Left cardiac atrium (tissue), 4 donors: ENCODE measurements at regions not wholly inside any gene's neighbourhood (a gene's known extent, or its start where the extent isn't known, plus 50 kb on each side); places are given as distances from the start of the nearest gene placed in this dataset.
"Not testable (repeated sequence)": the region's sequence is repeated elsewhere in the genome, so short reads cannot be mapped to it uniquely, and the experiment has no call there.

Experiments
- ATAC-seq, 2 donors: fragments of 200-7000 bp; cut with Tn5 transposase; one replicate each; pipeline ENCODE4 v1.9.1; 2020; ENCODE audit warnings: mild to moderate bottlenecking in 2 of 2, moderate library complexity in 2 of 2
- DNase-seq: peaks from one replicate; pipeline ENCODE4 v3.0.0-alpha.2; 2020
- intact Hi-C, 2 donors: fragments of 100-400 bp; cut with DNase I; formaldehyde crosslinking; loops; one replicate each; pipeline versions ENCODE4 v1.14.1 to v1.15.1; 2022 to 2023
- donor health status: DM: no; HTN: yes; CAD: no.
- donor health status: DM: no; HTN: yes; CAD: no; lungs with severe emphysema.
- donor health status: DM: yes; HTN: yes; CAD: no.
- donor health status: Dilated cardiomyopathy.

- intact Hi-C loops, result loop anchor here (2.0 to 5.0 kb wide), 2 partner anchors 86 to 90 kb away; no protein-coding TSS in a partner anchor
- ATAC-seq, result no peak
- DNase-seq, result no peak
Measured at GRCh38 chr4:177251237-177251636, 58.4 kb upstream of the NEIL3 start.

GRCh38 chr4:177255359-177255758 lies 54.3 kb upstream of the NEIL3 start:
- no peak for DNase-seq
- intact Hi-C loops, result no loop called here
- no peak for ATAC-seq

GRCh38 chr4:177256950-177257349 lies 52.7 kb upstream of the NEIL3 start:
- no peak for ATAC-seq
- DNase-seq, result no peak
- intact Hi-C loops, result no loop called here

GRCh38 chr4:177259466-177259865 lies 50.2 kb upstream of the NEIL3 start:
- DNase-seq, ATAC-seq, intact Hi-C loops: not testable (repeated sequence)
